GM23338 (cell line): ENCODE measurements at regions not wholly inside any gene's neighbourhood (a gene's known extent, or its start where the extent isn't known, plus 50 kb on each side); places are given as distances from the start of the nearest gene placed in this dataset.

ENCODE experiments used
- ATAC-seq: fragments of 200-7000 bp; cut with Tn5 transposase; 3 replicates; pipeline ENCODE4 v1.9.1; 2020
- DNase-seq: peaks from one replicate; pipeline ENCODE4 v3.0.0-alpha.2; 2015; ENCODE audit warnings: low spot score
- H2AFZ ChIP-seq: fragments of 200-600 bp; sonication (generic); 2 replicates; pipeline ENCODE4 v1.8.0; 2016; ENCODE audit warnings: antibody characterized with exemption, mild to moderate bottlenecking, moderate library complexity
- H3F3A ChIP-seq: fragments of 200-600 bp; sonication (generic); replicated peaks from 2 replicates; pipeline ENCODE4 v1.8.0; 2017; ENCODE audit warnings: antibody characterized with exemption, mixed run types, low read depth
- H3K27ac ChIP-seq: fragments of 200-600 bp; sonication (generic); 2 replicates; pipeline ENCODE4 v1.6.1; 2016; ENCODE audit warnings: low read depth
- H3K27me3 ChIP-seq: fragments of 200-600 bp; sonication (generic); 2 replicates; pipeline ENCODE4 v1.8.0; 2016; ENCODE audit warnings: mild to moderate bottlenecking, mixed run types, moderate library complexity; ENCODE audit not compliant: insufficient read depth
- H3K36me3 ChIP-seq: fragments of 200-600 bp; sonication (generic); 2 replicates; pipeline ENCODE4 v1.8.0; 2016; ENCODE audit warnings: mild to moderate bottlenecking; ENCODE audit not compliant: insufficient read depth
- H3K4me1 ChIP-seq: fragments of 200-600 bp; sonication (generic); 2 replicates; pipeline ENCODE4 v1.8.0; 2016; ENCODE audit warnings: mild to moderate bottlenecking, moderate library complexity; ENCODE audit not compliant: insufficient read depth
- H3K4me2 ChIP-seq: fragments of 200-600 bp; sonication (generic); 2 replicates; pipeline ENCODE4 v1.7.1; 2017; ENCODE audit warnings: mixed run types
- H3K4me3 ChIP-seq: fragments of 200-600 bp; sonication (generic); 2 replicates; pipeline ENCODE4 v1.6.1; 2016; ENCODE audit warnings: mixed run types
- H3K79me2 ChIP-seq: fragments of 200-600 bp; sonication (generic); replicated peaks from 2 replicates; pipeline ENCODE4 v1.8.0; 2017; ENCODE audit warnings: mild to moderate bottlenecking; ENCODE audit not compliant: insufficient read depth
- H3K9me2 ChIP-seq: fragments of 200-600 bp; sonication (generic); 2 replicates; pipeline ENCODE4 v1.8.0; 2017; ENCODE audit not compliant: insufficient read depth
- H4K20me1 ChIP-seq: fragments of 200-600 bp; sonication (generic); replicated peaks from 2 replicates; pipeline ENCODE4 v1.8.0; 2017; ENCODE audit warnings: mild to moderate bottlenecking; ENCODE audit not compliant: insufficient read depth
- H3K27ac Mint-ChIP-seq: 2 replicates; pipeline ENCODE4 v1.8.0; 2020; ENCODE audit warnings: inconsistent platforms, mild to moderate bottlenecking, moderate library complexity, mixed read lengths
- H3K27me3 Mint-ChIP-seq: 3 replicates; pipeline ENCODE4 v1.8.0; 2022; ENCODE audit warnings: low read depth, mild to moderate bottlenecking, moderate library complexity, mixed read lengths, inconsistent platforms; ENCODE audit not compliant: insufficient read depth, poor library complexity
- H3K36me3 Mint-ChIP-seq: 3 replicates; pipeline ENCODE4 v1.8.0; 2021; ENCODE audit warnings: low read depth, mild to moderate bottlenecking, inconsistent platforms, moderate library complexity, mixed read lengths
- H3K4me1 Mint-ChIP-seq: 3 replicates; pipeline ENCODE4 v1.8.0; 2020; ENCODE audit warnings: mild to moderate bottlenecking, inconsistent platforms, mixed read lengths
- H3K4me3 Mint-ChIP-seq: 3 replicates; pipeline ENCODE4 v1.8.0; 2021; ENCODE audit warnings: moderate library complexity, mild to moderate bottlenecking, inconsistent platforms, mixed read lengths
- H3K9me3 Mint-ChIP-seq: 3 replicates; pipeline ENCODE4 v1.8.0; 2020; ENCODE audit warnings: moderate library complexity, mild to moderate bottlenecking, inconsistent platforms, mixed read lengths
- EZH2phosphoT487 ChIP-seq: fragments of 200-600 bp; sonication (generic); IDR thresholded peaks from one replicate; pipeline ENCODE4 v1.8.1; 2018; ENCODE audit warnings: antibody characterized with exemption; ENCODE audit not compliant: unreplicated experiment
- JUNB ChIP-seq: IDR thresholded peaks from one replicate; pipeline ENCODE4 v1.6.1; 2016; ENCODE audit warnings: antibody characterized with exemption; ENCODE audit not compliant: unreplicated experiment
- NANOG ChIP-seq: IDR thresholded peaks from 2 replicates; pipeline ENCODE4 v1.6.1; 2016; ENCODE audit warnings: antibody characterized with exemption, borderline replicate concordance
- POLR2AphosphoS5 ChIP-seq: IDR thresholded peaks from 2 replicates; pipeline ENCODE4 v1.6.1; 2016; ENCODE audit warnings: antibody characterized with exemption, low read depth
- REST ChIP-seq: IDR thresholded peaks from one replicate; pipeline ENCODE4 v1.6.1; 2018; ENCODE audit warnings: antibody characterized with exemption; ENCODE audit not compliant: unreplicated experiment
- STAT1 ChIP-seq: IDR thresholded peaks from one replicate; pipeline ENCODE4 v1.6.1; 2016; ENCODE audit warnings: antibody characterized with exemption; ENCODE audit not compliant: unreplicated experiment
- ZNF114 ChIP-seq: fragments of 250-450 bp; sonication (Bioruptor Pico); IDR thresholded peaks from 2 replicates; pipeline ENCODE4 v1.5.0; 2020; ENCODE audit warnings: mild to moderate bottlenecking, moderate library complexity
- ZNF331 ChIP-seq: fragments of 250-450 bp; sonication (Bioruptor Pico); IDR thresholded peaks from 2 replicates; pipeline ENCODE4 v1.5.0; 2020; ENCODE audit warnings: low read depth, mild to moderate bottlenecking, moderate library complexity
- ZNF462 ChIP-seq: fragments of 250-450 bp; sonication (Bioruptor Pico); IDR thresholded peaks from 2 replicates; pipeline ENCODE4 v1.5.0; 2020; ENCODE audit warnings: mild to moderate bottlenecking, moderate library complexity
- TF ChIP-seq, protein P1 (sequence below): IDR thresholded peaks from 2 replicates; pipeline ENCODE4 v1.6.1; 2016; ENCODE audit warnings: antibody characterized with exemption

- DNase-seq (no peak), ATAC-seq (no peak)
- no peaks in the 10 kb centered on the region for H3K4me1 Mint-ChIP-seq
- no peaks in the 10 kb centered on the region for H3K4me1 ChIP-seq
- no peak overlapping the region for H3K4me3 Mint-ChIP-seq
- no peak for TF ChIP-seq JUNB
- TF ChIP-seq POLR2AphosphoS5, result no peak
- no peak for TF ChIP-seq REST
- no peak for TF ChIP-seq ZNF462 (CRISPR knock-in tag)
- TF ChIP-seq ZNF331 (CRISPR knock-in tag), result no peak
- TF ChIP-seq EZH2phosphoT487, result no peak
- TF ChIP-seq, protein P1, sequence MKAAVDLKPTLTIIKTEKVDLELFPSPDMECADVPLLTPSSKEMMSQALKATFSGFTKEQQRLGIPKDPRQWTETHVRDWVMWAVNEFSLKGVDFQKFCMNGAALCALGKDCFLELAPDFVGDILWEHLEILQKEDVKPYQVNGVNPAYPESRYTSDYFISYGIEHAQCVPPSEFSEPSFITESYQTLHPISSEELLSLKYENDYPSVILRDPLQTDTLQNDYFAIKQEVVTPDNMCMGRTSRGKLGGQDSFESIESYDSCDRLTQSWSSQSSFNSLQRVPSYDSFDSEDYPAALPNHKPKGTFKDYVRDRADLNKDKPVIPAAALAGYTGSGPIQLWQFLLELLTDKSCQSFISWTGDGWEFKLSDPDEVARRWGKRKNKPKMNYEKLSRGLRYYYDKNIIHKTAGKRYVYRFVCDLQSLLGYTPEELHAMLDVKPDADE, result no peak
- TF ChIP-seq STAT1, result no peak
- no peak for TF ChIP-seq ZNF114 (CRISPR knock-in tag)
- no peak for TF ChIP-seq NANOG
- H3K27ac ChIP-seq, result no peak overlapping the region
- no peaks in the 10 kb centered on the region for H3K36me3 ChIP-seq
- H3K9me3 Mint-ChIP-seq, result no peaks in the 10 kb centered on the region
- no peak overlapping the region for H3K4me3 ChIP-seq
- H3K9me2 ChIP-seq, result no peaks in the 10 kb centered on the region
- no peaks in the 10 kb centered on the region for H3F3A ChIP-seq
- H2AFZ ChIP-seq, result no peak overlapping the region
- H3K27me3 ChIP-seq, result no peaks in the 10 kb centered on the region
- H3K79me2 ChIP-seq, result no peaks in the 10 kb centered on the region
- no peaks in the 10 kb centered on the region for H3K27me3 Mint-ChIP-seq
- H3K36me3 Mint-ChIP-seq, result no peaks in the 10 kb centered on the region
- no peaks in the 10 kb centered on the region for H4K20me1 ChIP-seq
- no peak overlapping the region for H3K27ac Mint-ChIP-seq
- H3K4me2 ChIP-seq, result no peak overlapping the region
Observed at GRCh38 chr6:85353012-85353411, 96.9 kb upstream of the NT5E start.
